Left ventricle myocardium inferior (tissue), 1 donor: ENCODE measurements at regions not wholly inside any gene's neighbourhood (a gene's known extent, or its start where the extent isn't known, plus 50 kb on each side); places are given as distances from the start of the nearest gene placed in this dataset.

Source experiments
- DNase-seq: peaks from one replicate; pipeline ENCODE4 v3.0.0-alpha.2; 2020
- H3K27ac ChIP-seq: fragments of 200-600 bp; replicated peaks from 2 replicates; pipeline ENCODE4 v1.8.0; 2021
- H3K27me3 ChIP-seq: fragments of 200-600 bp; 2 replicates; pipeline ENCODE4 v1.8.0; 2021; ENCODE audit warnings: low read depth
- H3K36me3 ChIP-seq: fragments of 200-600 bp; 2 replicates; pipeline ENCODE4 v1.8.0; 2021
- H3K4me1 ChIP-seq: fragments of 200-600 bp; 2 replicates; pipeline ENCODE4 v1.8.0; 2021
- H3K4me3 ChIP-seq: fragments of 200-600 bp; 2 replicates; pipeline ENCODE4 v1.8.0; 2021; ENCODE audit warnings: mild to moderate bottlenecking, moderate library complexity
- H3K9me3 ChIP-seq: fragments of 200-600 bp; replicated peaks from 2 replicates; pipeline ENCODE4 v1.8.0; 2021
- intact Hi-C: fragments of 100-400 bp; cut with micrococcal nuclease; formaldehyde crosslinking; loops from one replicate; pipeline ENCODE4 v1.11.0; 2022
- TF ChIP-seq, protein P1 (sequence below): fragments of 200-600 bp; IDR thresholded peaks from 2 replicates; pipeline ENCODE4 v1.8.0; 2021; ENCODE audit warnings: antibody characterized with exemption, mild to moderate bottlenecking, borderline replicate concordance
- donor health status: DM: no; HTN: yes; CAD: no; lungs with severe emphysema.

DNA sequence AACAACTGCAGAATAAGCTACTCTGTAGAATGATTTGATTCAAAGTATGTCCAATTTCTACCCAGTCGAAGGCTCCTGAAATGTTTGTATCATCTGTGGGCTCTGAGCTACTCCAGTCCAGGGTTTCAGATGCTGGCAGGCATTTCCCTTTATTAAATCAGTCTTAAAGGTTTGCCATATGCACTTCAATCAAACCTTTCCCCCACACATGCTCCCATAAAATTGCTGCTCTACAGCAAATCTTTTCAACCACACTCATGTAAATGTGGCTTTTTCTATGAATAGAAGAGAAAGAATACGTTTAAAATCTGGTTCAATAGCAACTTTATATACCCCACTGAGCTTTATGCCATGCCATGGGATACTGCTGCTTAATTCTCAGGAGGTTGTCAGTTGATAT lies 242.4 kb upstream of the MAP3K7 start:
- H3K27me3 ChIP-seq = no peaks in the 10 kb centered on the region
- no peaks in the 10 kb centered on the region for H3K36me3 ChIP-seq
- no peaks in the 10 kb centered on the region for H3K4me1 ChIP-seq
- intact Hi-C loops = no loop called here
- TF ChIP-seq, protein P1, sequence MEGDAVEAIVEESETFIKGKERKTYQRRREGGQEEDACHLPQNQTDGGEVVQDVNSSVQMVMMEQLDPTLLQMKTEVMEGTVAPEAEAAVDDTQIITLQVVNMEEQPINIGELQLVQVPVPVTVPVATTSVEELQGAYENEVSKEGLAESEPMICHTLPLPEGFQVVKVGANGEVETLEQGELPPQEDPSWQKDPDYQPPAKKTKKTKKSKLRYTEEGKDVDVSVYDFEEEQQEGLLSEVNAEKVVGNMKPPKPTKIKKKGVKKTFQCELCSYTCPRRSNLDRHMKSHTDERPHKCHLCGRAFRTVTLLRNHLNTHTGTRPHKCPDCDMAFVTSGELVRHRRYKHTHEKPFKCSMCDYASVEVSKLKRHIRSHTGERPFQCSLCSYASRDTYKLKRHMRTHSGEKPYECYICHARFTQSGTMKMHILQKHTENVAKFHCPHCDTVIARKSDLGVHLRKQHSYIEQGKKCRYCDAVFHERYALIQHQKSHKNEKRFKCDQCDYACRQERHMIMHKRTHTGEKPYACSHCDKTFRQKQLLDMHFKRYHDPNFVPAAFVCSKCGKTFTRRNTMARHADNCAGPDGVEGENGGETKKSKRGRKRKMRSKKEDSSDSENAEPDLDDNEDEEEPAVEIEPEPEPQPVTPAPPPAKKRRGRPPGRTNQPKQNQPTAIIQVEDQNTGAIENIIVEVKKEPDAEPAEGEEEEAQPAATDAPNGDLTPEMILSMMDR = no peak
- no peak overlapping the region for H3K27ac ChIP-seq
- H3K4me3 ChIP-seq = no peak overlapping the region
- DNase-seq = no peak
- H3K9me3 ChIP-seq = no peaks in the 10 kb centered on the region

DNA sequence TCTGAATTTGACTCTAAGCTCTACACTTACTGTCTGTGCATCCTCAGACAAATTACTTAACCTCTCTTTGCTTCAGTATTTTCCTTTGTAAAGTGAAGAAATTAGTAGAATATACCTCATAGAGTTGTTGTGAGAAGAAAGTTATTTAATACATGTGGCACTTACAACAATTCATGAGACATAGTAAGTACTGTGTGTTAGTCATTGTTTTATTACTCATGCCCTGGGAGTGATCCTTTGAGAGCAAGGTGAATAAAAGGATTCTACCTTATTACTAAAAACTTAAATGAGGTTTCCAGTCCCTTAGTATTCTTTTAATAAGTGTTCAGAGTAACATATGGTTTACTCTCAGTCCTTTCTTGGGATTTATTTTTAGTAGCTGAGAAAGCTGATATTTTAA lies 233.6 kb upstream of the MAP3K7 start:
- no peaks in the 10 kb centered on the region for H3K36me3 ChIP-seq
- no peak overlapping the region for H3K4me3 ChIP-seq
- no peaks in the 10 kb centered on the region for H3K4me1 ChIP-seq
- TF ChIP-seq, protein P1 = no peak
- peaks cover 10% of the 10 kb centered on the region for H3K9me3 ChIP-seq
- DNase-seq = no peak
- intact Hi-C loops = no loop called here
- H3K27me3 ChIP-seq = no peaks in the 10 kb centered on the region
- no peak overlapping the region for H3K27ac ChIP-seq

DNA sequence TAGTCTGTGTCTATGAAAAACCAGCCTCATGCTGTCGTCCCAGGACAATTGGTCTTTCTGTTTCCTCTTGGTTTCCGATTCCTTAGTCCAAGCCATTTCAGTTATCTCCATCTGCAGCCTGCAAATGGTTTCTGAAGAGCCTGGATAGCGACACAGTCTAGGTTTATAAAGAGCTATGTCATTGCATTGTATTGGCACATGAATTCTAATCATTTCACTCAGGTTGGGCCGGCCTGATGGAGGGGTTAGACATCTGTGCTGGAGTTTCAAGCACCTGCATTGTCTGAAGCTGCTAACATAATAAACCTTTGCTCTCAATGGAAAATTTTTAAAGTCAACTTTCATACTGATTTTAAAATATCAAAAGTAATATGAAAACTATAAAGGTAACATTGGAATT lies 232.6 kb upstream of the MAP3K7 start:
- H3K4me3 ChIP-seq = no peak overlapping the region
- no peaks in the 10 kb centered on the region for H3K27me3 ChIP-seq
- no peaks in the 10 kb centered on the region for H3K36me3 ChIP-seq
- H3K4me1 ChIP-seq = no peaks in the 10 kb centered on the region
- H3K27ac ChIP-seq = no peak overlapping the region
- TF ChIP-seq, protein P1 = no peak
- no peak for DNase-seq
- H3K9me3 ChIP-seq = peaks cover 19% of the 10 kb centered on the region
- intact Hi-C loops = no loop called here

DNA sequence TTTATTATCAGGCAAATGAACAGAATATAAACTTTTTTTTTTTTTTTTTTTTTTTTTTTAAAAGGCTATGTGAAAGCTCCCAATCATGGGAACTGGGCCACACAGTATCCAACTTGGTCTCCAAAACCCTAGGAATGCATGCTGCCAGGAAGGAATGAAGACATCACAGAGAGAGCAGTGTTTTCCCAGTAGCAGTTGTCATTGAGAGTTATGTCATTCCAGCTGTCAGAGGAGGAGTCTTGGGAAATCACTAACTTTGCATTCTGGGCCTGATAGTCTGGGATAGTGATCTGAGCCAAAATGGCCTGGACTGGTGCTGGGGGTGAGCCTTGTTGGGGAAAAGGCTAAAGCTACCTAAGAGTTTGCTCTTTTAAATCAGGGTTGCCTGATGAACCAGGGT lies 231.3 kb upstream of the MAP3K7 start:
- peaks cover 24% of the 10 kb centered on the region for H3K9me3 ChIP-seq
- no peak overlapping the region for H3K27ac ChIP-seq
- no peak overlapping the region for H3K4me3 ChIP-seq
- intact Hi-C loops = no loop called here
- TF ChIP-seq, protein P1 = no peak
- H3K4me1 ChIP-seq = no peaks in the 10 kb centered on the region
- no peak for DNase-seq
- no peaks in the 10 kb centered on the region for H3K27me3 ChIP-seq
- H3K36me3 ChIP-seq = no peaks in the 10 kb centered on the region

DNA sequence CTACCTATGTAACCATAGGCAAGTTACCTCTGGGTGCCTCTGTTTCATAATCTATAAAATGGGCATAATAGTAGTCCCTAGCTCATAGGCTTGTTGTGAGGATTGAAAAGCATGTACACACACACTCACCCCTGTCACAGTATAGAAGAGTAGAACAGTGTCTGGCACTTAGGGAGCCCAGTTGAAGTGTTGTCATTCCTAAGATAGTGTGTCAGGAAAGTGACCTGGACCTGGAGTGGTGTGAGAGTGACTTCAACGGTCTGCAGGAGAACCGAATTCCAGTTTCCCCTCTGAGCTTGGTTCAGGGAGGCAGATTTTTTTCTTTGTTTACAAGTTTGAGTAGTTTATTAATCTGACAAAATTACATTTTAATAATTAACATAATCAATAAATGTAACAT lies 229.9 kb upstream of the MAP3K7 start:
- TF ChIP-seq, protein P1 = no peak
- Histone ChIP-seq H3K27me3 (no peaks in the 10 kb centered on the region), H3K4me3 (no peak overlapping the region), H3K27ac (no peak overlapping the region), H3K4me1 (no peaks in the 10 kb centered on the region), H3K36me3 (no peaks in the 10 kb centered on the region), H3K9me3 (peaks cover 28% of the 10 kb centered on the region)
- no peak for DNase-seq
- intact Hi-C loops = no loop called here
